HepG2 (cell line): ENCODE measurements at regions not wholly inside any gene's neighbourhood (a gene's known extent, or its start where the extent isn't known, plus 50 kb on each side); places are given as distances from the start of the nearest gene placed in this dataset.

Experiments
- ARNT2 ChIP-seq: sonication (generic); formaldehyde crosslinking; IDR thresholded peaks from 2 replicates; pipeline ENCODE4 v1.8.0; 2022; ENCODE audit warnings: mild to moderate bottlenecking, low read depth, missing genetic modification reagents, moderate library complexity
- FOSL1 ChIP-seq: sonication (generic); formaldehyde crosslinking; IDR thresholded peaks from 2 replicates; pipeline ENCODE4 v1.9.0; 2021; ENCODE audit warnings: missing genetic modification reagents, borderline replicate concordance
- POLR2A ChIP-seq, 2 experiments: IDR thresholded peaks; 2 replicates each; pipeline ENCODE4 v1.6.1; 2011; ENCODE audit warnings: low read depth in 2 of 2, low read length in 2 of 2, mild to moderate bottlenecking in 1 of 2, moderate library complexity in 1 of 2; ENCODE audit not compliant: insufficient read depth in 1 of 2
- ZNF207 ChIP-seq: fragments of 450-650 bp; IDR thresholded peaks from 2 replicates; pipeline ENCODE4 v1.6.1; 2016; ENCODE audit warnings: antibody characterized with exemption, borderline replicate concordance
- ZNF282 ChIP-seq: fragments of 450-650 bp; IDR thresholded peaks from 2 replicates; pipeline ENCODE4 v1.6.1; 2018; ENCODE audit not compliant: partially characterized antibody
- ZNF350 ChIP-seq: sonication (generic); formaldehyde crosslinking; IDR thresholded peaks from 2 replicates; pipeline ENCODE4 v1.4.0; 2020; ENCODE audit warnings: mild to moderate bottlenecking, low read depth, missing genetic modification reagents, borderline replicate concordance
- ZNF451 ChIP-seq: sonication (generic); formaldehyde crosslinking; IDR thresholded peaks from 2 replicates; pipeline ENCODE4 v1.5.0; 2020; ENCODE audit warnings: mild to moderate bottlenecking, missing genetic modification reagents
- TF ChIP-seq, protein P1 (sequence below): sonication (generic); formaldehyde crosslinking; IDR thresholded peaks from 2 replicates; pipeline ENCODE4 v1.5.0; 2020; ENCODE audit warnings: mild to moderate bottlenecking, missing genetic modification reagents, moderate library complexity

DNA sequence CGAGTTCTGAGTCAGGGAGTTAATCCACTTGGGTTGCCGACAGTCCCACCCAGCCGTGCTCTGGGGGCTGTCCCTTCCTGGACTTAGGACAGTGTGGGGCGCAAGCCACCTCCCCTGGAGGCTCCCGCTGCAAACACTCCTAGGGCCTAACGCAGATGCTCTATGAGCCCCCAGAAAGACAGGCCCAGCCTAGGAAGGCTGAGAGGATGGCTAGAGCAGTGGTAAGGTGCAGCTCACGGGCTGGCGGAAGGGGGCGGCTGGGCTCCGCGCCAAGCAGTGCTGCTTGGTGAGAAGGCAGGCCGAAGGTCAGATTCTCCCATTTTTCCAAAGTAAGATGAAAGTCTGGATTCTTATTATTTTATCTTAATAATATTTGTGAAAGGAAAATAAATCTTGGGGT lies 84.6 kb upstream of the ALDH1L1 start:
- TF ChIP-seq ZNF282 (no peak), ARNT2 (CRISPR knock-in tag) (no peak), ZNF451 (no peak), POLR2A (IDR thresholded peaks at IDR 0.05; ENCODE audit: insufficient read depth in 1 of 2, low read depth in 2 of 2, low read length in 2 of 2) (no peak), ZNF207 (no peak), FOSL1 (no peak), ZNF350 (CRISPR knock-in tag) (no peak)
- TF ChIP-seq, protein P1, sequence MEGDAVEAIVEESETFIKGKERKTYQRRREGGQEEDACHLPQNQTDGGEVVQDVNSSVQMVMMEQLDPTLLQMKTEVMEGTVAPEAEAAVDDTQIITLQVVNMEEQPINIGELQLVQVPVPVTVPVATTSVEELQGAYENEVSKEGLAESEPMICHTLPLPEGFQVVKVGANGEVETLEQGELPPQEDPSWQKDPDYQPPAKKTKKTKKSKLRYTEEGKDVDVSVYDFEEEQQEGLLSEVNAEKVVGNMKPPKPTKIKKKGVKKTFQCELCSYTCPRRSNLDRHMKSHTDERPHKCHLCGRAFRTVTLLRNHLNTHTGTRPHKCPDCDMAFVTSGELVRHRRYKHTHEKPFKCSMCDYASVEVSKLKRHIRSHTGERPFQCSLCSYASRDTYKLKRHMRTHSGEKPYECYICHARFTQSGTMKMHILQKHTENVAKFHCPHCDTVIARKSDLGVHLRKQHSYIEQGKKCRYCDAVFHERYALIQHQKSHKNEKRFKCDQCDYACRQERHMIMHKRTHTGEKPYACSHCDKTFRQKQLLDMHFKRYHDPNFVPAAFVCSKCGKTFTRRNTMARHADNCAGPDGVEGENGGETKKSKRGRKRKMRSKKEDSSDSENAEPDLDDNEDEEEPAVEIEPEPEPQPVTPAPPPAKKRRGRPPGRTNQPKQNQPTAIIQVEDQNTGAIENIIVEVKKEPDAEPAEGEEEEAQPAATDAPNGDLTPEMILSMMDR (CRISPR knock-in tag): peak; percentile 73
